Naive thymus-derived CD4-positive, alpha-beta T cell (primary cell): ENCODE measurements at regions not wholly inside any gene's neighbourhood (a gene's known extent, or its start where the extent isn't known, plus 50 kb on each side); places are given as distances from the start of the nearest gene placed in this dataset.

ENCODE experiments used
- ATAC-seq: fragments of 150-1000 bp; cut with Tn5 transposase; 2 replicates; pipeline ENCODE4 v1.10.0; 2021; ENCODE audit warnings: mild to moderate bottlenecking, moderate library complexity
- CTCF ChIA-PET: fragments of 350-600 bp; sonication (Branson Sonifier 250); formaldehyde crosslinking; loops from one replicate; lab custom pipeline; 2021; ENCODE audit warnings: antibody characterized with exemption; lab: Charles Lee
- POLR2A ChIA-PET: fragments of 350-600 bp; sonication (Branson Sonifier 250); formaldehyde crosslinking; loops from one replicate; lab custom pipeline; 2021; ENCODE audit warnings: antibody characterized with exemption, inconsistent platforms; lab: Charles Lee
- DNase-seq, 9 donors: peaks; one replicate each; pipeline versions ENCODE4 v3.0.0 to v3.0.0-alpha.2; 2020 to 2022; ENCODE audit warnings: mixed read lengths in 1 of 9
- H3K27ac ChIP-seq: one replicate; pipeline ENCODE4 v1.7.0; 2013; ENCODE audit warnings: mild to moderate bottlenecking, low read depth, low read length, moderate library complexity
- H3K27me3 ChIP-seq, 2 donors: one replicate each; pipeline ENCODE4 v1.7.0; 2013; ENCODE audit warnings: low read length in 2 of 2, mild to moderate bottlenecking in 2 of 2, moderate library complexity in 2 of 2; ENCODE audit not compliant: control insufficient read depth in 2 of 2, insufficient read depth in 2 of 2
- H3K36me3 ChIP-seq, 3 experiments: 1 replicate in 2 of 3; 2 replicates in 1 of 3; pipeline ENCODE4 v1.7.0; 2013; ENCODE audit warnings: low read length in 3 of 3, mild to moderate bottlenecking in 3 of 3, moderate library complexity in 1 of 3; ENCODE audit not compliant: insufficient read depth in 3 of 3, control insufficient read depth in 2 of 3
- H3K4me1 ChIP-seq, 2 donors: one replicate each; pipeline ENCODE4 v1.7.0; 2013; ENCODE audit warnings: low read length in 2 of 2, mild to moderate bottlenecking in 2 of 2, moderate library complexity in 1 of 2; ENCODE audit not compliant: control insufficient read depth in 2 of 2, insufficient read depth in 2 of 2
- H3K4me3 ChIP-seq: 2 replicates; pipeline ENCODE4 v1.7.0; 2013; ENCODE audit warnings: mild to moderate bottlenecking, low read length
- H3K9me3 ChIP-seq, 3 experiments: 1 replicate in 2 of 3; 2 replicates in 1 of 3; pipeline ENCODE4 v1.7.0; 2013; ENCODE audit warnings: low read length in 3 of 3; ENCODE audit not compliant: control insufficient read depth in 2 of 3
- H3K27ac Mint-ChIP-seq, 9 donors: one replicate each; pipeline ENCODE4 v1.8.0; 2020 to 2022; ENCODE audit warnings: mixed read lengths in 9 of 9, mild to moderate bottlenecking in 8 of 9, moderate library complexity in 5 of 9, inconsistent platforms in 2 of 9
- H3K27me3 Mint-ChIP-seq, 5 donors: one replicate each; pipeline ENCODE4 v1.8.0; 2021 to 2022; ENCODE audit warnings: mixed read lengths in 5 of 5, mild to moderate bottlenecking in 1 of 5
- H3K36me3 Mint-ChIP-seq, 5 donors: one replicate each; pipeline ENCODE4 v1.8.0; 2020 to 2022; ENCODE audit warnings: mixed read lengths in 5 of 5, mild to moderate bottlenecking in 3 of 5, inconsistent platforms in 1 of 5
- H3K4me1 Mint-ChIP-seq, 7 donors: one replicate each; pipeline ENCODE4 v1.8.0; 2020 to 2022; ENCODE audit warnings: mixed read lengths in 7 of 7, mild to moderate bottlenecking in 3 of 7, inconsistent platforms in 1 of 7
- H3K4me3 Mint-ChIP-seq, 10 donors: one replicate each; pipeline ENCODE4 v1.8.0; 2020 to 2022; ENCODE audit warnings: mild to moderate bottlenecking in 10 of 10, mixed read lengths in 10 of 10, moderate library complexity in 6 of 10, inconsistent platforms in 2 of 10
- H3K9me3 Mint-ChIP-seq, 11 donors: one replicate each; pipeline ENCODE4 v1.8.0; 2020 to 2022; ENCODE audit warnings: mixed read lengths in 11 of 11, mild to moderate bottlenecking in 4 of 11, inconsistent platforms in 1 of 11, moderate library complexity in 1 of 11
- intact Hi-C, 2 donors: fragments of 100-400 bp; cut with micrococcal nuclease; formaldehyde crosslinking; loops; one replicate each; pipeline ENCODE4 v1.15.1; 2023

GRCh38 chr4:14335872-14336271 lies 666.4 kb upstream of the CPEB2 start:
- no peaks in the 10 kb centered on the region for H3K36me3 ChIP-seq
- H3K27ac ChIP-seq, result no peak overlapping the region
- no peaks in the 10 kb centered on the region for H3K9me3 ChIP-seq
- no peak for DNase-seq
- no peaks in the 10 kb centered on the region for H3K36me3 Mint-ChIP-seq
- H3K27me3 Mint-ChIP-seq, result peaks cover 0 to 11% (median 0%) of the 10 kb centered on the region in 5 donors
- H3K4me1 Mint-ChIP-seq, result no peaks in the 10 kb centered on the region
- ATAC-seq, result no peak
- intact Hi-C loops, result no loop called here
- ChIA-PET CTCF (no interaction called here), POLR2A (no interaction called here)
- H3K4me3 ChIP-seq, result no peak overlapping the region
- no peaks in the 10 kb centered on the region for H3K4me1 ChIP-seq
- H3K9me3 Mint-ChIP-seq, result peaks cover 0 to 8% (median 0%) of the 10 kb centered on the region in 11 donors
- H3K27ac Mint-ChIP-seq, result no peak overlapping the region
- H3K4me3 Mint-ChIP-seq, result no peak overlapping the region
- no peaks in the 10 kb centered on the region for H3K27me3 ChIP-seq

- H3K27ac ChIP-seq, result no peak overlapping the region
- Mint-ChIP-seq H3K9me3 (peaks cover 0 to 8% (median 0%) of the 10 kb centered on the region in 11 donors), H3K27me3 (peaks cover 0 to 5% (median 0%) of the 10 kb centered on the region in 5 donors), H3K4me3 (no peak overlapping the region), H3K4me1 (no peaks in the 10 kb centered on the region), H3K27ac (no peak overlapping the region), H3K36me3 (no peaks in the 10 kb centered on the region)
- H3K27me3 ChIP-seq, result no peaks in the 10 kb centered on the region
- intact Hi-C loops, result no loop called here
- no peaks in the 10 kb centered on the region for H3K9me3 ChIP-seq
- POLR2A ChIA-PET, result no interaction called here
- H3K36me3 ChIP-seq, result no peaks in the 10 kb centered on the region
- DNase-seq (no peak), ATAC-seq (no peak)
- no peak overlapping the region for H3K4me3 ChIP-seq
- H3K4me1 ChIP-seq, result no peaks in the 10 kb centered on the region
- CTCF ChIA-PET, result no interaction called here
These were observed 665.6 kb upstream of the CPEB2 start for GRCh38 chr4:14336656-14337055.

- no peak overlapping the region for H3K4me3 Mint-ChIP-seq
These were observed 664.2 kb upstream of the CPEB2 start for GRCh38 chr4:14337892-14338584.

GRCh38 chr4:14338585-14339265 lies 663.6 kb upstream of the CPEB2 start:
- CTCF ChIA-PET, result no interaction called here
- Mint-ChIP-seq H3K4me1 (no peaks in the 10 kb centered on the region), H3K27me3 (peaks cover 0 to 5% (median 0%) of the 10 kb centered on the region in 5 donors), H3K4me3 (no peak overlapping the region), H3K9me3 (peaks cover 0 to 8% (median 0%) of the 10 kb centered on the region in 11 donors), H3K27ac (no peak overlapping the region), H3K36me3 (no peaks in the 10 kb centered on the region)
- no peaks in the 10 kb centered on the region for H3K36me3 ChIP-seq
- no peak overlapping the region for H3K4me3 ChIP-seq
- ATAC-seq (no peak), DNase-seq (no peak)
- H3K27me3 ChIP-seq, result no peaks in the 10 kb centered on the region
- POLR2A ChIA-PET, result no interaction called here
- H3K4me1 ChIP-seq, result no peaks in the 10 kb centered on the region
- H3K27ac ChIP-seq, result no peak overlapping the region
- intact Hi-C loops, result no loop called here
- no peaks in the 10 kb centered on the region for H3K9me3 ChIP-seq

More at GRCh38 chr4:14337892-14338584, 664.2 kb upstream of the CPEB2 start:
- Mint-ChIP-seq H3K9me3 (peaks cover 0 to 8% (median 0%) of the 10 kb centered on the region in 11 donors), H3K27me3 (peaks cover 0 to 5% (median 0%) of the 10 kb centered on the region in 5 donors), H3K36me3 (no peaks in the 10 kb centered on the region), H3K27ac (no peak overlapping the region), H3K4me1 (no peaks in the 10 kb centered on the region)
- Histone ChIP-seq H3K27ac (no peak overlapping the region), H3K9me3 (no peaks in the 10 kb centered on the region), H3K4me1 (no peaks in the 10 kb centered on the region), H3K36me3 (no peaks in the 10 kb centered on the region), H3K27me3 (no peaks in the 10 kb centered on the region), H3K4me3 (no peak overlapping the region)
- ATAC-seq (no peak), DNase-seq (no peak)
- CTCF ChIA-PET, result no interaction called here
- intact Hi-C loops, result no loop called here
- POLR2A ChIA-PET, result no interaction called here

GRCh38 chr4:14339715-14340114 lies 662.6 kb upstream of the CPEB2 start:
- Mint-ChIP-seq H3K27ac (no peak overlapping the region), H3K4me3 (no peak overlapping the region), H3K27me3 (peaks cover 0 to 5% (median 0%) of the 10 kb centered on the region in 5 donors), H3K9me3 (peaks cover 0 to 5% (median 0%) of the 10 kb centered on the region in 11 donors), H3K4me1 (peaks cover 0 to 2% (median 0%) of the 10 kb centered on the region in 7 donors), H3K36me3 (no peaks in the 10 kb centered on the region)
- Histone ChIP-seq H3K27ac (no peak overlapping the region), H3K9me3 (no peaks in the 10 kb centered on the region), H3K4me3 (no peak overlapping the region), H3K4me1 (no peaks in the 10 kb centered on the region), H3K27me3 (no peaks in the 10 kb centered on the region), H3K36me3 (no peaks in the 10 kb centered on the region)
- intact Hi-C loops, result no loop called here
- ChIA-PET POLR2A (no interaction called here), CTCF (no interaction called here)
- DNase-seq (no peak), ATAC-seq (no peak)

GRCh38 chr4:14340321-14340720 lies 662.0 kb upstream of the CPEB2 start:
- ChIA-PET POLR2A (no interaction called here), CTCF (no interaction called here)
- H3K4me1 ChIP-seq, result no peaks in the 10 kb centered on the region
- ATAC-seq (no peak), DNase-seq (no peak)
- H3K9me3 Mint-ChIP-seq, result peaks cover 0 to 5% (median 0%) of the 10 kb centered on the region in 11 donors
- no peaks in the 10 kb centered on the region for H3K9me3 ChIP-seq
- H3K27ac Mint-ChIP-seq, result no peak overlapping the region
- H3K4me3 ChIP-seq, result no peak overlapping the region
- no peak overlapping the region for H3K4me3 Mint-ChIP-seq
- H3K36me3 Mint-ChIP-seq, result no peaks in the 10 kb centered on the region
- no peaks in the 10 kb centered on the region for H3K36me3 ChIP-seq
- H3K27me3 Mint-ChIP-seq, result peaks cover 0 to 7% (median 0%) of the 10 kb centered on the region in 5 donors
- intact Hi-C loops, result no loop called here
- no peaks in the 10 kb centered on the region for H3K27me3 ChIP-seq
- H3K27ac ChIP-seq, result no peak overlapping the region
- peaks cover 0 to 2% (median 0%) of the 10 kb centered on the region in 7 donors for H3K4me1 Mint-ChIP-seq
